ENCODE measurements at regions not wholly inside any gene's neighbourhood (a gene's known extent, or its start where the extent isn't known, plus 50 kb on each side); places are given as distances from the start of the nearest gene placed in this dataset.
"Not testable (repeated sequence)": the region's sequence is repeated elsewhere in the genome, so short reads cannot be mapped to it uniquely, and the experiment has no call there.

DNA sequence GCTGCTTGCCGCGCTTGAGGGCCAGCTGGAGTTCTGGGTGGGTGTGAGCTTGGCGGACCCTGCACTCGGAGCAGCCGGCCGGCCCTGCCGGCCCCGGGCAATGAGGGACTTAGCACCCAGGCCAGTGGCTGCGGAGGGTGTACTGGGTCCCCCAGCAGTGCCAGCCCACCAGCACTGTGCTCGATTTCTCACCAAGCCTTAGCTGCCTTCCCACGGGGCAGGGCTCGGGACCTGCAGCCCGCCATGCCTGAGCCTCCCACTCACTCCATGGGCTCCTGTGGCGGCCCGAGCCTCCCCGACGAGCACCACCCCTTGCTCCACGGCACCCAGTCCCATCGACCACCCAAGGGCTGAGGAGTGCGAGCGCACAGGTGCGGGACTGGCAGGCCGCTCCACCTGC lies 341.3 kb upstream of the CNTNAP5 start:
- TF ChIP-seq, protein P1, sequence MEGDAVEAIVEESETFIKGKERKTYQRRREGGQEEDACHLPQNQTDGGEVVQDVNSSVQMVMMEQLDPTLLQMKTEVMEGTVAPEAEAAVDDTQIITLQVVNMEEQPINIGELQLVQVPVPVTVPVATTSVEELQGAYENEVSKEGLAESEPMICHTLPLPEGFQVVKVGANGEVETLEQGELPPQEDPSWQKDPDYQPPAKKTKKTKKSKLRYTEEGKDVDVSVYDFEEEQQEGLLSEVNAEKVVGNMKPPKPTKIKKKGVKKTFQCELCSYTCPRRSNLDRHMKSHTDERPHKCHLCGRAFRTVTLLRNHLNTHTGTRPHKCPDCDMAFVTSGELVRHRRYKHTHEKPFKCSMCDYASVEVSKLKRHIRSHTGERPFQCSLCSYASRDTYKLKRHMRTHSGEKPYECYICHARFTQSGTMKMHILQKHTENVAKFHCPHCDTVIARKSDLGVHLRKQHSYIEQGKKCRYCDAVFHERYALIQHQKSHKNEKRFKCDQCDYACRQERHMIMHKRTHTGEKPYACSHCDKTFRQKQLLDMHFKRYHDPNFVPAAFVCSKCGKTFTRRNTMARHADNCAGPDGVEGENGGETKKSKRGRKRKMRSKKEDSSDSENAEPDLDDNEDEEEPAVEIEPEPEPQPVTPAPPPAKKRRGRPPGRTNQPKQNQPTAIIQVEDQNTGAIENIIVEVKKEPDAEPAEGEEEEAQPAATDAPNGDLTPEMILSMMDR (IDR thresholded peaks at IDR 0.05): not testable (repeated sequence)
- TF ChIP-seq POLR2A (IDR thresholded peaks at IDR 0.05): not testable (repeated sequence)
